Natural killer cell (primary cell): ENCODE measurements at regions not wholly inside any gene's neighbourhood (a gene's known extent, or its start where the extent isn't known, plus 50 kb on each side); places are given as distances from the start of the nearest gene placed in this dataset.

Experiments
- ATAC-seq, 3 donors: fragments of 150-1000 bp in 2 of 3; fragments of 200-7000 bp in 1 of 3; cut with Tn5 transposase; 1 replicate in 1 of 3; 2 replicates in 2 of 3; pipeline ENCODE4 v1.10.0; 2021; ENCODE audit warnings: mild to moderate bottlenecking in 2 of 3, moderate library complexity in 2 of 3
- DNase-seq, 2 donors: peaks; one replicate each; pipeline versions ENCODE4 v3.0.0 to v3.0.0-alpha.2; 2013 to 2021; ENCODE audit warnings: mixed read lengths in 1 of 2
- H3K27ac ChIP-seq: one replicate; pipeline ENCODE4 v1.5.1; 2013; ENCODE audit warnings: mild to moderate bottlenecking, low read length
- H3K27me3 ChIP-seq: one replicate; pipeline ENCODE4 v1.6.1; 2013; ENCODE audit warnings: low read length; ENCODE audit not compliant: control insufficient read depth, insufficient read depth
- H3K36me3 ChIP-seq: one replicate; pipeline ENCODE4 v1.6.1; 2013; ENCODE audit warnings: low read length; ENCODE audit not compliant: control insufficient read depth, insufficient read depth
- H3K4me1 ChIP-seq: one replicate; pipeline ENCODE4 v1.6.1; 2013; ENCODE audit warnings: low read length; ENCODE audit not compliant: control insufficient read depth, insufficient read depth
- H3K4me3 ChIP-seq: one replicate; pipeline ENCODE4 v1.5.1; 2013; ENCODE audit warnings: low read length
- H3K9me3 ChIP-seq: one replicate; pipeline ENCODE4 v1.6.1; 2013; ENCODE audit warnings: low read length; ENCODE audit not compliant: control insufficient read depth, insufficient read depth
- H3K27ac Mint-ChIP-seq, 2 donors: one replicate each; pipeline ENCODE4 v1.8.0; 2022; ENCODE audit warnings: mild to moderate bottlenecking in 2 of 2, mixed read lengths in 2 of 2, moderate library complexity in 1 of 2
- H3K27me3 Mint-ChIP-seq, 2 donors: one replicate each; pipeline ENCODE4 v1.8.0; 2022; ENCODE audit warnings: low read depth in 2 of 2, mixed read lengths in 2 of 2
- H3K36me3 Mint-ChIP-seq: one replicate; pipeline ENCODE4 v1.8.0; 2022; ENCODE audit warnings: mixed read lengths
- H3K4me1 Mint-ChIP-seq, 2 donors: one replicate each; pipeline ENCODE4 v1.8.0; 2022; ENCODE audit warnings: mixed read lengths in 2 of 2
- H3K4me3 Mint-ChIP-seq: one replicate; pipeline ENCODE4 v1.8.0; 2022; ENCODE audit warnings: mild to moderate bottlenecking, moderate library complexity, mixed read lengths
- H3K9me3 Mint-ChIP-seq, 2 donors: one replicate each; pipeline ENCODE4 v1.8.0; 2022; ENCODE audit warnings: mixed read lengths in 2 of 2
- WGBS: methylation state at CpG from one replicate; pipeline ENCODE4 v1.1.7; 2013; ENCODE audit warnings: missing lambda C conversion rate; ENCODE audit not compliant: insufficient coverage; 5-methylcytosine and 5-hydroxymethylcytosine counted together
- intact Hi-C: fragments of 100-400 bp; cut with micrococcal nuclease; formaldehyde crosslinking; loops from one replicate; pipeline ENCODE4 v1.14.2; 2022
- TF ChIP-seq, protein P1 (sequence below): fragments of 200-600 bp; IDR thresholded peaks from one replicate; pipeline ENCODE4 v1.8.0; 2022; ENCODE audit warnings: antibody characterized with exemption

GRCh38 chr6:163842467-163842866, 427.9 kb downstream of the QKI start:
- no peak overlapping the region for H3K4me3 Mint-ChIP-seq
- peaks cover 0 to 22% of the 10 kb centered on the region in 2 donors for H3K27me3 Mint-ChIP-seq
- H3K27ac ChIP-seq: no peak overlapping the region
- no peak overlapping the region for H3K4me3 ChIP-seq
- H3K27me3 ChIP-seq: peaks cover 2% of the 10 kb centered on the region
- H3K4me1 ChIP-seq: no peaks in the 10 kb centered on the region
- no peaks in the 10 kb centered on the region for H3K4me1 Mint-ChIP-seq
- no peak for ATAC-seq
- H3K27ac Mint-ChIP-seq: no peak overlapping the region
- intact Hi-C loops: no loop called here
- DNase-seq: no peak
- H3K36me3 Mint-ChIP-seq: peaks cover 15% of the 10 kb centered on the region
- no peaks in the 10 kb centered on the region for H3K9me3 Mint-ChIP-seq
- H3K36me3 ChIP-seq: no peaks in the 10 kb centered on the region
- TF ChIP-seq, protein P1, sequence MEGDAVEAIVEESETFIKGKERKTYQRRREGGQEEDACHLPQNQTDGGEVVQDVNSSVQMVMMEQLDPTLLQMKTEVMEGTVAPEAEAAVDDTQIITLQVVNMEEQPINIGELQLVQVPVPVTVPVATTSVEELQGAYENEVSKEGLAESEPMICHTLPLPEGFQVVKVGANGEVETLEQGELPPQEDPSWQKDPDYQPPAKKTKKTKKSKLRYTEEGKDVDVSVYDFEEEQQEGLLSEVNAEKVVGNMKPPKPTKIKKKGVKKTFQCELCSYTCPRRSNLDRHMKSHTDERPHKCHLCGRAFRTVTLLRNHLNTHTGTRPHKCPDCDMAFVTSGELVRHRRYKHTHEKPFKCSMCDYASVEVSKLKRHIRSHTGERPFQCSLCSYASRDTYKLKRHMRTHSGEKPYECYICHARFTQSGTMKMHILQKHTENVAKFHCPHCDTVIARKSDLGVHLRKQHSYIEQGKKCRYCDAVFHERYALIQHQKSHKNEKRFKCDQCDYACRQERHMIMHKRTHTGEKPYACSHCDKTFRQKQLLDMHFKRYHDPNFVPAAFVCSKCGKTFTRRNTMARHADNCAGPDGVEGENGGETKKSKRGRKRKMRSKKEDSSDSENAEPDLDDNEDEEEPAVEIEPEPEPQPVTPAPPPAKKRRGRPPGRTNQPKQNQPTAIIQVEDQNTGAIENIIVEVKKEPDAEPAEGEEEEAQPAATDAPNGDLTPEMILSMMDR: no peak
- peaks cover 10% of the 10 kb centered on the region for H3K9me3 ChIP-seq

GRCh38 chr6:163841733-163842132, 427.2 kb downstream of the QKI start:
- no peaks in the 10 kb centered on the region for H3K9me3 Mint-ChIP-seq
- no peak for DNase-seq
- H3K4me1 Mint-ChIP-seq: no peaks in the 10 kb centered on the region
- H3K36me3 Mint-ChIP-seq: peaks cover 11% of the 10 kb centered on the region
- TF ChIP-seq, protein P1: no peak
- H3K27ac Mint-ChIP-seq: no peak overlapping the region
- no peak overlapping the region for H3K4me3 ChIP-seq
- no peak for ATAC-seq
- no peaks in the 10 kb centered on the region for H3K36me3 ChIP-seq
- WGBS: 91% methylated on average over 3 of the region's 3 CpGs
- no peak overlapping the region for H3K27ac ChIP-seq
- H3K27me3 Mint-ChIP-seq: peaks cover 2 to 19% of the 10 kb centered on the region in 2 donors
- H3K4me1 ChIP-seq: no peaks in the 10 kb centered on the region
- H3K4me3 Mint-ChIP-seq: no peak overlapping the region
- H3K27me3 ChIP-seq: peaks cover 3% of the 10 kb centered on the region
- intact Hi-C loops: no loop called here
- H3K9me3 ChIP-seq: peaks cover 10% of the 10 kb centered on the region

DNA sequence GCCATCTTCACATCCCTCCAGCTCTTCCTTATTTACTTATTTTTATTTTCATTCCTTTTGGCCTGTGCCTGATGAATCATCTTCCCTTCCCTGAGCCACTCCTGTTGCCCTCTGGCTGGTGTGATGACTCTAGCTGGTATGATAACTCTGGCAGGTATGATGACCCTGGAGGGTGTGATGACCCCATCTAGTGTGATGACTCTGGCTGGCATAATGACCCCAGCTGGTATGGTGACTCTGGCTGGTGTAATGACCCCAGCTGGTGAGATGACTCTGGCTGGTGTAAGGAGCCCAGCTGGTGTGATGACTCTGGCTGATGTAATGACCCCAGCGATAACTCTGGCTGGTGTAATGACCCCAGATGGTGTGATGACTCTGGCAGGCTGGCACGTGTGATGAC, 426.8 kb downstream of the QKI start:
- Mint-ChIP-seq H3K36me3 (peaks cover 9% of the 10 kb centered on the region), H3K27ac (no peak overlapping the region), H3K27me3 (peaks cover 6 to 21% of the 10 kb centered on the region in 2 donors), H3K4me1 (no peaks in the 10 kb centered on the region), H3K9me3 (no peaks in the 10 kb centered on the region), H3K4me3 (no peak overlapping the region)
- Histone ChIP-seq H3K36me3 (no peaks in the 10 kb centered on the region), H3K9me3 (peaks cover 10% of the 10 kb centered on the region), H3K27me3 (peaks cover 3% of the 10 kb centered on the region), H3K27ac (no peak overlapping the region), H3K4me1 (no peaks in the 10 kb centered on the region), H3K4me3 (no peak overlapping the region)
- TF ChIP-seq, protein P1: no peak
- DNase-seq (no peak), ATAC-seq (no peak)
- 50% methylated on average over 2 of the region's 2 CpGs for WGBS
- intact Hi-C loops: no loop called here

DNA sequence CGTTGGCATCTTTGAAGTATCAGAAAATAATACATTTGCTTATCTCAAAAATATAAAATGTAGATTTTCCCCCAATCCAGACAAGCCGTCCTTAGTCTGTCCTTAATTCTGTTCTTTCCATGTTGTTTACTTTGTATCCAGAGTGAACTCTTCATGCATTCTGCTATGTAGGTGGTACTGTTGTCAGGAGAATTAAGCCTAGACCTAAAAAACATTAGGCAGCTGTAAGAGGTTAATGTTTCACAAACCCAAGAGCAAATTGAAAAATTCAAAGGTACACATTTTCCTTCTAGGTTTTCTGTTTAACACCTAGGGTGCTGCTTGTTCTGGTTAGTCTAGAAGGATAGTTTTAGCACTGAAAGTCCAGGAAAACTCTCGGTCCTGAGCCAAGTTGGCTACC, 426.4 kb downstream of the QKI start:
- Mint-ChIP-seq H3K9me3 (no peaks in the 10 kb centered on the region), H3K27ac (no peak overlapping the region), H3K36me3 (peaks cover 9% of the 10 kb centered on the region), H3K4me3 (no peak overlapping the region), H3K27me3 (peaks cover 10 to 24% of the 10 kb centered on the region in 2 donors), H3K4me1 (no peaks in the 10 kb centered on the region)
- Histone ChIP-seq H3K9me3 (peaks cover 10% of the 10 kb centered on the region), H3K36me3 (no peaks in the 10 kb centered on the region), H3K4me3 (no peak overlapping the region), H3K4me1 (no peaks in the 10 kb centered on the region), H3K27me3 (peaks cover 3% of the 10 kb centered on the region), H3K27ac (no peak overlapping the region)
- no peak for ATAC-seq
- TF ChIP-seq, protein P1: no peak
- intact Hi-C loops: no loop called here
- DNase-seq: no peak
- WGBS: 70% methylated on average over 2 of the region's 3 CpGs
